ENCODE measurements at regions not wholly inside any gene's neighbourhood (a gene's known extent, or its start where the extent isn't known, plus 50 kb on each side); places are given as distances from the start of the nearest gene placed in this dataset.

- TF ChIP-seq POLR2A (IDR thresholded peaks at IDR 0.05) (no peak), CTCF (IDR thresholded peaks at IDR 0.05) (no peak), EP300 (IDR thresholded peaks at IDR 0.05) (no peak)
These were observed 166.6 kb upstream of the AUTS2 start for GRCh38 chr7:69431626-69432025.

Data from ovary (tissue), 3 donors.